MCF 10A (cell line): ENCODE measurements at regions not wholly inside any gene's neighbourhood (a gene's known extent, or its start where the extent isn't known, plus 50 kb on each side); places are given as distances from the start of the nearest gene placed in this dataset.

Experiments
- BruUV-seq: library from RNA; stranded (reverse); fragments of 400-500 nt; replicated peaks from 2 replicates; lab custom pipeline; 2021; lab: Mats Ljungman, UMichigan
- CTCF ChIA-PET: fragments of 300-600 bp; sonication (Branson Sonifier 250); formaldehyde crosslinking; extraction: SDS; loops from one replicate; lab custom pipeline; 2021; ENCODE audit warnings: antibody characterized with exemption, inconsistent platforms; lab: Yijun Ruan, JAX
- POLR2A ChIA-PET: fragments of 300-600, 350-650 bp; sonication (Branson Sonifier 250); formaldehyde crosslinking; extraction: SDS; loops from one replicate; lab custom pipeline; 2020; ENCODE audit warnings: antibody characterized with exemption, inconsistent platforms; lab: Yijun Ruan, JAX
- DNase-seq: peaks from one replicate; pipeline ENCODE4 v3.0.0-alpha.2; 2018; ENCODE audit not compliant: unreplicated experiment
- H3K27ac Mint-ChIP-seq: one replicate; pipeline ENCODE4 v1.8.0; 2022; ENCODE audit warnings: mild to moderate bottlenecking, low read depth, mixed read lengths; ENCODE audit not compliant: unreplicated experiment
- H3K27me3 Mint-ChIP-seq: one replicate; pipeline ENCODE4 v1.8.0; 2022; ENCODE audit warnings: mixed read lengths; ENCODE audit not compliant: insufficient read depth, unreplicated experiment
- H3K36me3 Mint-ChIP-seq: one replicate; pipeline ENCODE4 v1.8.0; 2022; ENCODE audit warnings: mild to moderate bottlenecking, moderate library complexity, mixed read lengths; ENCODE audit not compliant: insufficient read depth, unreplicated experiment
- H3K4me1 Mint-ChIP-seq: one replicate; pipeline ENCODE4 v1.8.0; 2022; ENCODE audit warnings: mixed read lengths; ENCODE audit not compliant: insufficient read depth, unreplicated experiment
- H3K4me3 Mint-ChIP-seq: one replicate; pipeline ENCODE4 v1.8.0; 2022; ENCODE audit warnings: mild to moderate bottlenecking, moderate library complexity, mixed read lengths; ENCODE audit not compliant: unreplicated experiment
- H3K9me3 Mint-ChIP-seq: one replicate; pipeline ENCODE4 v1.8.0; 2022; ENCODE audit warnings: mixed read lengths; ENCODE audit not compliant: unreplicated experiment
- intact Hi-C: fragments of 100-400 bp; cut with micrococcal nuclease; formaldehyde crosslinking; loops from 2 replicates; pipeline ENCODE4 v1.14.1; 2022
- TF ChIP-seq, protein P1 (sequence below): fragments of 200-600 bp; IDR thresholded peaks from one replicate; pipeline ENCODE4 v1.8.0; 2022; ENCODE audit warnings: antibody characterized with exemption, mild to moderate bottlenecking; ENCODE audit not compliant: unreplicated experiment

DNA sequence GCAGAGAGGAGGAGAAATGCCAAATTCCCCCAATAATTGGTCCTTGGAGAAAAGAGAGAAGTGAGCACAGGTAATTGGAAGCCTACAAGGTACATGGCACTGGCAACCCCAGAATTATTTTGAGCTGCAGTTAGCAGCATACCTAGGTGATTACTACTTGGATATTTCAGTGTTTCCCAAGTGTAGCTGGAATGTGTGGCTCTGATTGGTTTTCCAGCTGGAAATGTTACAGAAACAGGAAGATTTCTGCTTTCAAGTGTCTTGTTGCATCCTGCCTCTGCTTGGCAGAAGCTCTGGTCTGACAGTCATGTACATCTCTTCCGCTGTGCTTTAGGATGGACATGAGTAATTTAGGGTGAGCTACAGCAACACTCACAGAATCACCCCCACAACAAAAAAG lies 262.1 kb downstream of the ENC1 start:
- no TSS peak for BruUV-seq
- Mint-ChIP-seq H3K27ac (no peak overlapping the region), H3K9me3 (peaks cover 8% of the 10 kb centered on the region), H3K4me1 (peaks cover 18% of the 10 kb centered on the region), H3K4me3 (no peak overlapping the region), H3K27me3 (no peaks in the 10 kb centered on the region), H3K36me3 (no peaks in the 10 kb centered on the region)
- TF ChIP-seq, protein P1, sequence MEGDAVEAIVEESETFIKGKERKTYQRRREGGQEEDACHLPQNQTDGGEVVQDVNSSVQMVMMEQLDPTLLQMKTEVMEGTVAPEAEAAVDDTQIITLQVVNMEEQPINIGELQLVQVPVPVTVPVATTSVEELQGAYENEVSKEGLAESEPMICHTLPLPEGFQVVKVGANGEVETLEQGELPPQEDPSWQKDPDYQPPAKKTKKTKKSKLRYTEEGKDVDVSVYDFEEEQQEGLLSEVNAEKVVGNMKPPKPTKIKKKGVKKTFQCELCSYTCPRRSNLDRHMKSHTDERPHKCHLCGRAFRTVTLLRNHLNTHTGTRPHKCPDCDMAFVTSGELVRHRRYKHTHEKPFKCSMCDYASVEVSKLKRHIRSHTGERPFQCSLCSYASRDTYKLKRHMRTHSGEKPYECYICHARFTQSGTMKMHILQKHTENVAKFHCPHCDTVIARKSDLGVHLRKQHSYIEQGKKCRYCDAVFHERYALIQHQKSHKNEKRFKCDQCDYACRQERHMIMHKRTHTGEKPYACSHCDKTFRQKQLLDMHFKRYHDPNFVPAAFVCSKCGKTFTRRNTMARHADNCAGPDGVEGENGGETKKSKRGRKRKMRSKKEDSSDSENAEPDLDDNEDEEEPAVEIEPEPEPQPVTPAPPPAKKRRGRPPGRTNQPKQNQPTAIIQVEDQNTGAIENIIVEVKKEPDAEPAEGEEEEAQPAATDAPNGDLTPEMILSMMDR, result no peak
- intact Hi-C loops, result no loop called here
- ChIA-PET POLR2A (interaction anchor here (0.8 to 1.3 kb wide), 3 partner anchors 63 to 440 kb away, joined by 3 to 4 read pairs (median 4); no protein-coding TSS in a partner anchor), CTCF (interaction anchor here (0.6 to 1.1 kb wide), 4 partner anchors 29 to 787 kb away, joined by 3 read pairs; no protein-coding TSS in a partner anchor)
- peak; percentile 62 for DNase-seq

DNA sequence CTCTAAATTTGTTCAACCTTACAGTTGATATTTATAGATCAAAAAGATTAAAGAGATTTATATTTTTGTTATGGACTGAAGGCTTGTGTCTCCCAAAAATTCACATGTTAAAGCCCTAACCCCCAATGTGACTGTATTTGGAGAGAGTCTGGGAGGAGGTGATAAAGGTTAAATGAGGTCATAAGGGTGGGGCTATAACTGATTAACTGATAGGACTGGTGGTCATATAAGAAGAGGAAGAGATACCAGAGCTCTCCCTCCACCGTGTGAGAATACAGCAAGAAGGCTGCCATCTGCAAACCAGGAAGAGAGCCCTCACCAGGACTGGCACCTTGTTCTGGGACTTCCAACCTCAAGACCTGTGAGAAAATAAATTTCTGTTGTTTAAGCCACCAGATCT lies 264.3 kb downstream of the ENC1 start:
- CTCF ChIA-PET, result no interaction called here
- peaks cover 8% of the 10 kb centered on the region for H3K9me3 Mint-ChIP-seq
- DNase-seq, result no peak
- H3K36me3 Mint-ChIP-seq, result no peaks in the 10 kb centered on the region
- TF ChIP-seq, protein P1, result no peak
- H3K4me1 Mint-ChIP-seq, result peaks cover 8% of the 10 kb centered on the region
- intact Hi-C loops, result no loop called here
- H3K4me3 Mint-ChIP-seq, result no peak overlapping the region
- no peaks in the 10 kb centered on the region for H3K27me3 Mint-ChIP-seq
- POLR2A ChIA-PET, result no interaction called here
- BruUV-seq, result no TSS peak
- H3K27ac Mint-ChIP-seq, result no peak overlapping the region

DNA sequence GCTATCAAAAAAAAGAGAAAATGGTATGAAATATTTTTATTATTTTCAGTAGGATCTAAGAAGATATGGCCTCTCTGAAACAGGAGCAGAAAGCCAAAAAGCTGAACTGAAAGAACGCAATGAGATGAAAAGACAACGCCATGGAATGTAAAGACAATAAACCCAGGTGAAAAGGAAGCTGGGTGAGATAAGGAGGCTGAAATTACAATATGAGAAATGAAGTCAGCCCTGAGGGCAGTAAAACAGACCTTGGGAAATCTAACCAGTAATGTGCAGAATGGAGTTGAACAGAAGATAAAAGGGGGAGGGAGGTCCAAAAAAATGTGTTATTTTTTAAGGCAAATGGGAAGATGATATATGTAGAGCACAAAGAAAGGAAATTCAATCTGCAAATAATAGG lies 265.3 kb downstream of the ENC1 start:
- ChIA-PET CTCF (no interaction called here), POLR2A (no interaction called here)
- H3K36me3 Mint-ChIP-seq, result no peaks in the 10 kb centered on the region
- DNase-seq, result no peak
- no peak overlapping the region for H3K4me3 Mint-ChIP-seq
- no peaks in the 10 kb centered on the region for H3K27me3 Mint-ChIP-seq
- intact Hi-C loops, result no loop called here
- H3K4me1 Mint-ChIP-seq, result peaks cover 8% of the 10 kb centered on the region
- H3K27ac Mint-ChIP-seq, result no peak overlapping the region
- peaks cover 8% of the 10 kb centered on the region for H3K9me3 Mint-ChIP-seq
- TF ChIP-seq, protein P1, result no peak
- no TSS peak for BruUV-seq

DNA sequence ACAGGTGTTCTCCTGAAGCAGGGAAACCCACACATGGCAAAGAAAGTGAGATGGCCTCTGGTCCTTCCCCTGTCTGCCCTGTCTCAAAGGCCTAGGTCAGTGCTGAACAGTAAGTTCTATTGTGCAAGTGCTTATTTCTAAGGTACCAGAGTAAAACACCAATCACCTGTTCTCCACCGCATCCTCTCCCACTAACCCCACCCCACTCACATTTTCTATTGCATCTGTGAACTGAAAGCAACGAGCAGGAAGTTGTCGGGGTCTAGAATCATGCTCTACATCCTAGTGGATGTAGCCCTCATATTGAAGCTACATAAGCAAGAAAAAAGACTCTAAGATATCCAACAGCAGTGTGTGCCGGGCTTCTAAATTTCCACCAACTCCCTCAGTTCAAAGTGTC lies 265.9 kb downstream of the ENC1 start:
- TF ChIP-seq, protein P1, result no peak
- no TSS peak for BruUV-seq

More for the DNA sequence above, 265.9 kb downstream of the ENC1 start:
- Mint-ChIP-seq H3K9me3 (peaks cover 8% of the 10 kb centered on the region), H3K27me3 (no peaks in the 10 kb centered on the region), H3K4me1 (peaks cover 8% of the 10 kb centered on the region), H3K27ac (no peak overlapping the region), H3K4me3 (no peak overlapping the region), H3K36me3 (no peaks in the 10 kb centered on the region)
- DNase-seq, result no peak
- intact Hi-C loops, result no loop called here
- POLR2A ChIA-PET, result no interaction called here
- CTCF ChIA-PET, result interaction anchor here (0.6 kb wide), 1 partner anchor 8 kb away, joined by 3 read pairs; no protein-coding TSS in a partner anchor
